Omental fat pad (tissue), 3 donors: ENCODE measurements at regions not wholly inside any gene's neighbourhood (a gene's known extent, or its start where the extent isn't known, plus 50 kb on each side); places are given as distances from the start of the nearest gene placed in this dataset.

ENCODE experiments used
- ATAC-seq: fragments of 150-250 bp; one replicate; pipeline ENCODE4 v1.9.1; 2016; ENCODE audit warnings: mild to moderate bottlenecking, moderate library complexity; ENCODE audit not compliant: low FRiP score
- DNase-seq: peaks from one replicate; pipeline ENCODE4 v3.0.0-alpha.2; 2019; ENCODE audit warnings: low spot score
- CTCF ChIP-seq, 3 donors: fragments of 450-650 bp; IDR thresholded peaks; one replicate each; pipeline ENCODE4 v1.5.1; 2016 to 2017; ENCODE audit warnings: antibody characterized with exemption in 3 of 3, mild to moderate bottlenecking in 3 of 3, moderate library complexity in 2 of 3

GRCh38 chr15:72866182-72866581, 82.6 kb upstream of the ADPGK start:
- ATAC-seq (no peak), DNase-seq (no peak)
- TF ChIP-seq CTCF (IDR thresholded peaks at IDR 0.05), result no peak

GRCh38 chr15:72865486-72865885, 81.9 kb upstream of the ADPGK start:
- ATAC-seq (no peak), DNase-seq (no peak)
- TF ChIP-seq CTCF (IDR thresholded peaks at IDR 0.05), result no peak

GRCh38 chr15:72864681-72865080, 81.1 kb upstream of the ADPGK start:
- ATAC-seq (no peak), DNase-seq (no peak)
- no peak for TF ChIP-seq CTCF (IDR thresholded peaks at IDR 0.05)

GRCh38 chr15:72861354-72861910, 77.9 kb upstream of the ADPGK start:
- ATAC-seq (no peak), DNase-seq (no peak)
- no peak for TF ChIP-seq CTCF (IDR thresholded peaks at IDR 0.05)

GRCh38 chr15:72859757-72860145, 76.2 kb upstream of the ADPGK start:
- TF ChIP-seq CTCF (IDR thresholded peaks at IDR 0.05), result no peak
- no peak for DNase-seq
- no peak for ATAC-seq

GRCh38 chr15:72859017-72859756, 75.6 kb upstream of the ADPGK start:
- no peak for DNase-seq
- ATAC-seq, result no peak
- TF ChIP-seq CTCF (IDR thresholded peaks at IDR 0.05), result no peak

- ATAC-seq, result no peak
- no peak for TF ChIP-seq CTCF (IDR thresholded peaks at IDR 0.05)
- DNase-seq, result no peak
Measured at GRCh38 chr15:72858205-72858604, 74.6 kb upstream of the ADPGK start.
